ENCODE measurements at regions not wholly inside any gene's neighbourhood (a gene's known extent, or its start where the extent isn't known, plus 50 kb on each side); places are given as distances from the start of the nearest gene placed in this dataset.

DNA sequence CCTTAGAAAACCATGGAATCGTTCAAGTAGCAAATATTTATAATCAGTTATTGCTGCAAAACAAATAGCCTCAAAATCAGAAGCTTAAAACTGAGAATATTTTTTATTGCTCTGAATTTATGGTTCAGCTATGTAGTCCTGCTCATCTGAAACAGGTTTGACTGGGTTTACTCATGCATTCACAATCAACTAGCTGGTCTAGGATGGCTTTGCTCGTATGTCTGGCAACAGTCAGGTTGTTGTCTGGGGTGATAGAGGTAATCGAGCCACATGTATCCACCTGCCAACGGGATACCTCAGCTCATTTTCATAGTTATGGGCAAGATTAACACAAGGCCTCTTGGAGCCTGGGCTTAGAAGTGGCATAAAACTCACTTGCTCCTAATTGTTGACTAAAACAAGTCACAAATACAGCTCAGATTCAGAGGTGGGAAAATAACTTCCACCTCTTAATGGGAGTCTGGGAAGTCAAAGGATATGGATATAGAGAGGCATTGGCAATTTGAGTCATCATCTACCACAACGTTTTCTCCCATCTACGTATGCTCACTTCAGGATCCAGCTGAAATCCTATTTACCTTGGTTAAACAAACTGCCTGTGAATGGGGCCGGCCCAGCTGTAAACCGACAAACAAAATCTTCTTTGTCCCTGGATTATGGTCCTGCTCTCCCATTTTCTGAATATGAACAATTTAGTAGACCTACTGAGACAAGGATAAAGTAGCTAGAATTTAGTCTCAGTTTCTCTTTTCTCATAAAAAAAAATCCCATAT lies 54.5 kb upstream of the TENT5A start:
- no peak for DNase-seq

DNA sequence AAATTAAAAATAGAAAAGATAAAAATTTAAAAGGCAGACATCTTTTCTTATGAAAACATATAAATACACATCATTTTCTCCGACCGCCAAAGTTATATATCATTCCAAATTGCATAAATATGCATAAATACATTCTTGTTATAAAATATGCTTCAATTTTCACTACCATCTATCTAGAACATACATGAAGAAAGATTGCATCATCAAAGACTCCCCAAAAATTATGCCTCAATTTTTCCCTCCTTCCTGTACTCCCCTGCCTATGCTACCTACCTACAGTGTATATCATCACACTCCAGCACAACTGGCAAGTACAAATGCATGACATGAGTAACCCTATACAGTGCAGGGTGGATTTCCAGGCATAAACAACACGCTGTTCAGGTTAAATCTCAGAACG lies 49.9 kb upstream of the TENT5A start:
- no peak for DNase-seq
